MM.1S (cell line): ENCODE measurements at regions not wholly inside any gene's neighbourhood (a gene's known extent, or its start where the extent isn't known, plus 50 kb on each side); places are given as distances from the start of the nearest gene placed in this dataset.

Experiments used
- DNase-seq: peaks from one replicate; pipeline ENCODE4 v3.0.0-alpha.2; 2015
- H2AFZ ChIP-seq: fragments of 300-600 bp; sonication (generic); 2 replicates; pipeline ENCODE4 v1.6.0; 2016; ENCODE audit warnings: antibody characterized with exemption, low read length
- H3F3A ChIP-seq: fragments of 300-600 bp; sonication (generic); 2 replicates; pipeline ENCODE4 v1.6.1; 2016; ENCODE audit warnings: mild to moderate bottlenecking, antibody characterized with exemption, low read length, moderate library complexity, mixed read lengths; ENCODE audit not compliant: insufficient read depth
- H3K27ac ChIP-seq: fragments of 300-600 bp; sonication (generic); 2 replicates; pipeline ENCODE4 v1.5.1; 2016; ENCODE audit warnings: mild to moderate bottlenecking, low read length
- H3K27me3 ChIP-seq: fragments of 300-600 bp; sonication (generic); replicated peaks from 2 replicates; pipeline ENCODE4 v1.6.0; 2016; ENCODE audit warnings: low read length; ENCODE audit not compliant: insufficient read depth
- H3K36me3 ChIP-seq: fragments of 300-600 bp; sonication (generic); replicated peaks from 2 replicates; pipeline ENCODE4 v1.6.1; 2016; ENCODE audit warnings: mild to moderate bottlenecking, low read length, mixed read lengths; ENCODE audit not compliant: insufficient read depth
- H3K4me1 ChIP-seq: fragments of 300-600 bp; sonication (generic); 2 replicates; pipeline ENCODE4 v1.6.1; 2016; ENCODE audit warnings: low read length, mixed read lengths
- H3K4me2 ChIP-seq: fragments of 300-600 bp; sonication (generic); 2 replicates; pipeline ENCODE4 v1.6.0; 2016; ENCODE audit warnings: low read depth, low read length
- H3K4me3 ChIP-seq: fragments of 300-600 bp; sonication (generic); 2 replicates; pipeline ENCODE4 v1.5.1; 2016; ENCODE audit warnings: low read length, mixed read lengths
- H3K79me2 ChIP-seq: fragments of 300-600 bp; sonication (generic); 2 replicates; pipeline ENCODE4 v1.6.1; 2016; ENCODE audit warnings: mixed run types, low read length, mixed read lengths
- H3K9ac ChIP-seq: fragments of 300-600 bp; sonication (generic); 2 replicates; pipeline ENCODE4 v1.6.1; 2016; ENCODE audit warnings: low read length, mixed read lengths
- H3K9me2 ChIP-seq: fragments of 300-600 bp; sonication (generic); replicated peaks from 2 replicates; pipeline ENCODE4 v1.6.1; 2016; ENCODE audit warnings: mild to moderate bottlenecking, low read length, mixed read lengths; ENCODE audit not compliant: insufficient read depth
- H3K9me3 ChIP-seq: fragments of 300-600 bp; sonication (generic); replicated peaks from 2 replicates; pipeline ENCODE4 v1.6.1; 2016; ENCODE audit warnings: mild to moderate bottlenecking, low read length, mixed read lengths; ENCODE audit not compliant: insufficient read depth
- H4K20me1 ChIP-seq: fragments of 300-600 bp; sonication (generic); 2 replicates; pipeline ENCODE4 v1.6.1; 2016; ENCODE audit warnings: mild to moderate bottlenecking, low read length, moderate library complexity, mixed read lengths; ENCODE audit not compliant: insufficient read depth
- CTCF ChIP-seq: fragments of 300-600 bp; sonication (generic); IDR thresholded peaks from 2 replicates; pipeline ENCODE4 v1.5.1; 2016; ENCODE audit warnings: antibody characterized with exemption, low read length, mixed read lengths
- EZH2 ChIP-seq: fragments of 300-600 bp; sonication (generic); optimal IDR thresholded peaks from 2 replicates; pipeline ENCODE3; 2017; ENCODE audit warnings: low read depth, mild to moderate bottlenecking, antibody characterized with exemption, low read length, mixed read lengths
- EZH2phosphoT487 ChIP-seq: fragments of 300-600 bp; sonication (generic); IDR thresholded peaks from 2 replicates; pipeline ENCODE4 v1.6.1; 2018; ENCODE audit warnings: antibody characterized with exemption, low read length

- Histone ChIP-seq H2AFZ (0 out of 2 replicates have a peak overlapping the region, but pooled peaks have one; percentile 2), H3K9ac (no peak overlapping the region), H3K4me2 (peak overlapping the region; percentile 7; the same call in 1 of the 2 replicates), H3K9me3 (no peaks in the 10 kb centered on the region), H3F3A (peaks cover 3% of the 10 kb centered on the region), H3K4me1 (peaks cover 24% of the 10 kb centered on the region), H4K20me1 (no peaks in the 10 kb centered on the region), H3K36me3 (no peaks in the 10 kb centered on the region), H3K79me2 (no peaks in the 10 kb centered on the region), H3K27me3 (no peaks in the 10 kb centered on the region), H3K4me3 (no peak overlapping the region), H3K9me2 (no peaks in the 10 kb centered on the region), H3K27ac (no peak overlapping the region)
- DNase-seq = peak; percentile 54
- no peak for TF ChIP-seq EZH2phosphoT487
- no peak for TF ChIP-seq EZH2
- TF ChIP-seq CTCF = no peak
Observed at GRCh38 chr1:90344963-90345730, 350.2 kb downstream of the ZNF326 start.

GRCh38 chr1:90341516-90341915, 346.6 kb downstream of the ZNF326 start:
- Histone ChIP-seq H3K9me2 (no peaks in the 10 kb centered on the region), H3K36me3 (no peaks in the 10 kb centered on the region), H3K79me2 (no peaks in the 10 kb centered on the region), H3K4me3 (no peak overlapping the region), H3K27me3 (no peaks in the 10 kb centered on the region), H3K27ac (no peak overlapping the region), H2AFZ (no peak overlapping the region), H4K20me1 (no peaks in the 10 kb centered on the region), H3K9ac (no peak overlapping the region), H3K9me3 (no peaks in the 10 kb centered on the region), H3K4me1 (peaks cover 32% of the 10 kb centered on the region), H3K4me2 (no peak overlapping the region), H3F3A (peaks cover 11% of the 10 kb centered on the region)
- no peak for TF ChIP-seq EZH2
- TF ChIP-seq CTCF = no peak
- TF ChIP-seq EZH2phosphoT487 = no peak
- no peak for DNase-seq

DNA sequence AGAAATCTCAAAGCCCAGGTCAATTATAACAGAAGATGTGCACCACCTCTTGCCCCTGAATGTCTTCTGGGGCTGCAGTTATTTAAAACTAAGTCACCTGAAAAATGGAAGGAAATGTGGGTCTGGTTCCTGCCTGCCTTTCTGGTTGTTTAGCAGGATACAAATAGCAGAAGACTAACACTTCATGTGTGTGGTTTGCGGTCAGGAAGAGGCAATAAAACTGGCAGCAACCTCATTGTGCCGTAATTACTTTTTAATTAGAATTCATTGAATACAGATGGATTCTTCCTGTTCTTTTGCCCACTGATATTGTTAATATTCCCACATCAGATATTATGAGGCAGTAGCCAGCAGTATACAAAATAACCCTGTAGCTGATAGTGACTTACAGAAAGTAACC, 345.7 kb downstream of the ZNF326 start:
- Histone ChIP-seq H3K9me3 (no peaks in the 10 kb centered on the region), H3K27me3 (no peaks in the 10 kb centered on the region), H3K4me3 (no peak overlapping the region), H2AFZ (no peak overlapping the region), H3K36me3 (no peaks in the 10 kb centered on the region), H3K9me2 (no peaks in the 10 kb centered on the region), H3K9ac (no peak overlapping the region), H4K20me1 (no peaks in the 10 kb centered on the region), H3K4me1 (peaks cover 29% of the 10 kb centered on the region), H3K79me2 (no peaks in the 10 kb centered on the region), H3K4me2 (no peak overlapping the region), H3F3A (peaks cover 11% of the 10 kb centered on the region), H3K27ac (no peak overlapping the region)
- DNase-seq = no peak
- no peak for TF ChIP-seq EZH2phosphoT487
- no peak for TF ChIP-seq CTCF
- no peak for TF ChIP-seq EZH2
